HCEC 1CT (cell line): ENCODE measurements at regions not wholly inside any gene's neighbourhood (a gene's known extent, or its start where the extent isn't known, plus 50 kb on each side); places are given as distances from the start of the nearest gene placed in this dataset.
"Not testable (repeated sequence)": the region's sequence is repeated elsewhere in the genome, so short reads cannot be mapped to it uniquely, and the experiment has no call there.

Experiments
- DNase-seq: peaks from one replicate; pipeline ENCODE4 v3.0.0-alpha.2; 2017

- no peak for DNase-seq
Measured at GRCh38 chr1:55546553-55546952, 331.4 kb upstream of the USP24 start.

- DNase-seq: no peak
Measured at GRCh38 chr1:55544826-55545225, 329.7 kb upstream of the USP24 start.

- DNase-seq: peak; percentile 44
Measured at GRCh38 chr1:55542901-55543504, 327.8 kb upstream of the USP24 start.

- no peak for DNase-seq
Measured at GRCh38 chr1:55541296-55541695, 326.1 kb upstream of the USP24 start.

GRCh38 chr1:55539652-55540512 is 324.7 kb upstream of the USP24 start:
- no peak for DNase-seq

- DNase-seq: no peak
Measured at GRCh38 chr1:55538428-55538827, 323.3 kb upstream of the USP24 start.

GRCh38 chr1:55536545-55536865 is 321.3 kb upstream of the USP24 start:
- DNase-seq: no peak

- no peak for DNase-seq
Measured at GRCh38 chr1:55535724-55536544, 320.8 kb upstream of the USP24 start.

GRCh38 chr1:55534565-55535121 is 319.5 kb upstream of the USP24 start:
- DNase-seq: no peak

- peak; percentile 27 for DNase-seq
Measured at GRCh38 chr1:55531644-55532043, 316.5 kb upstream of the USP24 start.

GRCh38 chr1:55530749-55531478 is 315.8 kb upstream of the USP24 start:
- DNase-seq: no peak

GRCh38 chr1:55529017-55529416 is 313.9 kb upstream of the USP24 start:
- DNase-seq: no peak

GRCh38 chr1:55527831-55528230 is 312.7 kb upstream of the USP24 start:
- DNase-seq: no peak

- no peak for DNase-seq
Measured at GRCh38 chr1:55526716-55527115, 311.6 kb upstream of the USP24 start.

- no peak for DNase-seq
Measured at GRCh38 chr1:55524006-55524405, 308.8 kb upstream of the USP24 start.

- no peak for DNase-seq
Measured at GRCh38 chr1:55522982-55523381, 307.8 kb upstream of the USP24 start.

GRCh38 chr1:55522353-55522903 is 307.3 kb upstream of the USP24 start:
- no peak for DNase-seq

- DNase-seq: no peak
Measured at GRCh38 chr1:55520861-55521260, 305.7 kb upstream of the USP24 start.

GRCh38 chr1:55519937-55520683 is 304.9 kb upstream of the USP24 start:
- peak; percentile 54 for DNase-seq

GRCh38 chr1:55519276-55519675 is 304.1 kb upstream of the USP24 start:
- DNase-seq: no peak

GRCh38 chr1:55517036-55517435 is 301.9 kb upstream of the USP24 start:
- no peak for DNase-seq

- DNase-seq: not testable (repeated sequence)
Measured at GRCh38 chr1:55514571-55514970, 299.4 kb upstream of the USP24 start.
